K562 (cell line): ENCODE measurements at regions not wholly inside any gene's neighbourhood (a gene's known extent, or its start where the extent isn't known, plus 50 kb on each side); places are given as distances from the start of the nearest gene placed in this dataset.

Experiments used
- ATAC-seq: fragments of 200-7000 bp; cut with Tn5 transposase; 3 replicates; pipeline ENCODE4 v1.9.1; 2020; ENCODE audit warnings: moderate library complexity
- BruUV-seq: library from RNA; stranded (reverse); fragments of 400-500 nt; replicated peaks from 2 replicates; lab custom pipeline; 2021; lab: Mats Ljungman, UMichigan
- CTCF ChIA-PET: fragments of 300-600 bp; formaldehyde crosslinking; extraction: SDS; loops from one replicate; lab custom pipeline; 2021; ENCODE audit warnings: low intra/inter-chr PET ratio; lab: Yijun Ruan, JAX
- POLR2A ChIA-PET: fragments of 300-600, 350-650 bp; sonication (Branson Sonifier 250); formaldehyde crosslinking; extraction: SDS; loops from one replicate; lab custom pipeline; 2021; ENCODE audit warnings: antibody characterized with exemption, inconsistent platforms; lab: Yijun Ruan, JAX
- DNase-seq, 4 experiments: peaks; one replicate each; pipeline versions ENCODE4 v3.0.0 to v3.0.0-alpha.2; 2011 to 2018; ENCODE audit warnings: low spot score in 3 of 4, mixed read lengths in 3 of 4; ENCODE audit errors: extremely low read depth in 1 of 4
- FAIRE-seq: peaks from 2 replicates; lab custom pipeline; 2011; peaks lifted over from hg19 to GRCh38; lab: Jason Lieb, UNC
- H2AFZ ChIP-seq: 2 replicates; pipeline ENCODE4 v1.6.0; 2011; ENCODE audit warnings: low read depth, low read length, control low read depth, inconsistent platforms
- H3K27ac ChIP-seq: fragments of 200-600 bp; 3 replicates; pipeline ENCODE4 v1.8.0; 2011; ENCODE audit warnings: low read depth, mild to moderate bottlenecking, control low read depth, inconsistent platforms, low read length, moderate library complexity, mixed read lengths; ENCODE audit errors: extremely low read depth
- H3K27me3 ChIP-seq, 2 experiments: fragments of 300-600 bp in 1 of 2; 2 replicates in 1 of 2; 3 replicates in 1 of 2; pipeline versions ENCODE4 v1.6.0 to v1.8.0; 2011; ENCODE audit warnings: inconsistent platforms in 2 of 2, low read length in 2 of 2, mild to moderate bottlenecking in 1 of 2, mixed read lengths in 1 of 2, moderate library complexity in 1 of 2; ENCODE audit not compliant: control insufficient read depth in 2 of 2, insufficient read depth in 2 of 2
- H3K36me3 ChIP-seq: fragments of 300-600 bp; 3 replicates; pipeline ENCODE4 v1.8.0; 2011; ENCODE audit warnings: mild to moderate bottlenecking, low read length, inconsistent platforms; ENCODE audit not compliant: control insufficient read depth, insufficient read depth
- H3K4me1 ChIP-seq, 2 experiments: fragments of 200-600 bp in 1 of 2; replicated peaks in 1 of 2; 2 replicates in 1 of 2; 3 replicates in 1 of 2; pipeline versions ENCODE4 v1.5.1 to v1.8.0; 2011; ENCODE audit warnings: inconsistent platforms in 2 of 2, low read length in 2 of 2, mild to moderate bottlenecking in 1 of 2, mixed read lengths in 1 of 2, moderate library complexity in 1 of 2; ENCODE audit not compliant: control insufficient read depth in 2 of 2, insufficient read depth in 2 of 2
- H3K4me2 ChIP-seq: 2 replicates; pipeline ENCODE4 v1.6.1; 2011; ENCODE audit warnings: low read length, control low read depth, inconsistent platforms, mixed read lengths; ENCODE audit not compliant: insufficient read depth
- H3K4me3 ChIP-seq: fragments of 200-600 bp; sonication (generic), shearing (Covaris generic); 2 replicates; pipeline ENCODE4 v1.5.1; 2016; ENCODE audit warnings: control low read depth, inconsistent platforms
- H3K79me2 ChIP-seq: fragments of 200-600 bp; 3 replicates; pipeline ENCODE4 v1.8.0; 2011; ENCODE audit warnings: low read length, inconsistent platforms; ENCODE audit not compliant: control insufficient read depth, insufficient read depth
- H3K9ac ChIP-seq, 2 experiments: 2 replicates each; pipeline versions ENCODE4 v1.6.0 to v1.6.1; 2011; ENCODE audit warnings: low read depth in 2 of 2, low read length in 2 of 2, control low read depth in 1 of 2, inconsistent platforms in 1 of 2, mild to moderate bottlenecking in 1 of 2, mixed read lengths in 1 of 2; ENCODE audit not compliant: insufficient read depth in 1 of 2
- H3K9me1 ChIP-seq: one replicate; pipeline ENCODE4 v1.6.0; 2011; ENCODE audit warnings: inconsistent platforms, mild to moderate bottlenecking, low read length, moderate library complexity; ENCODE audit not compliant: control insufficient read depth, insufficient read depth
- H3K9me3 ChIP-seq: replicated peaks from 2 replicates; pipeline ENCODE4 v1.5.1; 2011; ENCODE audit warnings: low read depth, low read length, inconsistent platforms; ENCODE audit not compliant: control insufficient read depth, insufficient read depth
- H4K20me1 ChIP-seq: replicated peaks from 2 replicates; pipeline ENCODE4 v1.6.1; 2011; ENCODE audit warnings: low read length, inconsistent platforms, mixed read lengths; ENCODE audit not compliant: control insufficient read depth, insufficient read depth
- BHLHE40 ChIP-seq: IDR thresholded peaks from 2 replicates; pipeline ENCODE4 v1.6.1; 2011; ENCODE audit warnings: low read length, improper control_type of control experiment
- CCNT2 ChIP-seq: IDR thresholded peaks from 2 replicates; pipeline ENCODE4 v1.6.1; 2011; ENCODE audit warnings: borderline replicate concordance, low read depth, mild to moderate bottlenecking, moderate library complexity, mixed read lengths, low read length; ENCODE audit not compliant: insufficient read length; ENCODE audit errors: extremely low read depth
- ETV5 ChIP-seq: sonication (generic); formaldehyde crosslinking; IDR thresholded peaks from 2 replicates; pipeline ENCODE4 v1.4.0; 2020; ENCODE audit warnings: low read depth, mild to moderate bottlenecking, missing genetic modification reagents
- MTA3 ChIP-seq: fragments of 450-650 bp; formaldehyde crosslinking; IDR thresholded peaks from 2 replicates; pipeline ENCODE4 v1.6.1; 2017; ENCODE audit warnings: mild to moderate bottlenecking, borderline replicate concordance
- NBN ChIP-seq: fragments of 450-650 bp; IDR thresholded peaks from 2 replicates; pipeline ENCODE4 v1.6.1; 2016; ENCODE audit warnings: low read depth, mild to moderate bottlenecking
- POLR2A ChIP-seq: fragments of 450-650 bp; conservative IDR thresholded peaks from 2 replicates; pipeline ENCODE4 v1.6.1; 2016
- RHOXF2B ChIP-seq: fragments of 250-450 bp; sonication (Bioruptor Pico); conservative IDR thresholded peaks from 2 replicates; pipeline ENCODE4 v1.5.1; 2021
- SMAD4 ChIP-seq: fragments of 250-450 bp; sonication (Bioruptor Pico); conservative IDR thresholded peaks from 2 replicates; pipeline ENCODE4 v1.8.0; 2021; ENCODE audit warnings: inconsistent platforms, mild to moderate bottlenecking, moderate library complexity
- TAL1 ChIP-seq: fragments of 450-650 bp; IDR thresholded peaks from 2 replicates; pipeline ENCODE4 v1.6.1; 2016; ENCODE audit warnings: mild to moderate bottlenecking
- TCF7L2 ChIP-seq: fragments of 150-350 bp; IDR thresholded peaks from 2 replicates; pipeline ENCODE4 v1.6.1; 2016; ENCODE audit warnings: low read depth, mild to moderate bottlenecking, low read length, moderate library complexity
- TEAD2 ChIP-seq: fragments of 450-650 bp; IDR thresholded peaks from 2 replicates; pipeline ENCODE4 v1.6.1; 2016; ENCODE audit warnings: missing genetic modification characterization, control low read depth, missing compliant biosample characterization
- ZBTB17 ChIP-seq: fragments of 450-650 bp; formaldehyde crosslinking; IDR thresholded peaks from 2 replicates; pipeline ENCODE4 v1.4.0; 2020; ENCODE audit warnings: mild to moderate bottlenecking
- ZBTB8A ChIP-seq: fragments of 450-650 bp; IDR thresholded peaks from 2 replicates; pipeline ENCODE4 v1.6.1; 2018; ENCODE audit warnings: mild to moderate bottlenecking, moderate library complexity; ENCODE audit not compliant: partially characterized antibody
- ZNF311 ChIP-seq: fragments of 250-450 bp; sonication (Bioruptor Pico); IDR thresholded peaks from 2 replicates; pipeline ENCODE4 v1.4.0; 2020; ENCODE audit warnings: mild to moderate bottlenecking, moderate library complexity
- ZNF444 ChIP-seq: fragments of 250-450 bp; sonication (Bioruptor Pico); IDR thresholded peaks from 2 replicates; pipeline ENCODE4 v1.4.0; 2020; ENCODE audit warnings: mild to moderate bottlenecking, moderate library complexity
- ZNF586 ChIP-seq: fragments of 450-650 bp; formaldehyde crosslinking; conservative IDR thresholded peaks from 2 replicates; pipeline ENCODE4 v1.4.0; 2020; ENCODE audit warnings: mild to moderate bottlenecking, moderate library complexity
- WGBS: fragments of 100-300 bp; shearing (Covaris generic); methylation state at CpG from one replicate; pipeline ENCODE4 v1.1.6; 2016; ENCODE audit warnings: low coverage, mixed read lengths; ENCODE audit not compliant: insufficient coverage; ENCODE audit errors: missing lambda C conversion rate; 5-methylcytosine and 5-hydroxymethylcytosine counted together
- in situ Hi-C: fragments of 300-500 bp; cut with MboI; formaldehyde crosslinking; loops from 4 replicates; pipeline ENCODE4 v1.15.0; 2018; ENCODE audit warnings: inconsistent platforms, mixed read lengths
- intact Hi-C: fragments of 100-400 bp; cut with micrococcal nuclease; formaldehyde crosslinking; loops from 2 replicates; pipeline ENCODE4 v1.14.2; 2022
- TF ChIP-seq, protein P1 (sequence below), 2 experiments: fragments of 450-650 bp; IDR thresholded peaks; 2 replicates each; pipeline ENCODE4 v1.6.1; 2018; ENCODE audit warnings: mild to moderate bottlenecking in 2 of 2, low read depth in 1 of 2; ENCODE audit not compliant: partially characterized antibody in 2 of 2
- TF ChIP-seq, protein P2 (sequence below): IDR thresholded peaks from 2 replicates; pipeline ENCODE4 v1.6.1; 2011; ENCODE audit not compliant: insufficient read length; ENCODE audit errors: extremely low read depth
- TF ChIP-seq, protein P3 (sequence below), 2 experiments: IDR thresholded peaks; 2 replicates each; pipeline ENCODE4 v1.6.1; 2011; ENCODE audit warnings: borderline replicate concordance in 1 of 2, control low read depth in 1 of 2, low read depth in 1 of 2, low read length in 1 of 2, mild to moderate bottlenecking in 1 of 2, mixed read lengths in 1 of 2, moderate library complexity in 1 of 2; ENCODE audit not compliant: insufficient read depth in 1 of 2, insufficient read length in 1 of 2, poor library complexity in 1 of 2, severe bottlenecking in 1 of 2; ENCODE audit errors: extremely low read depth in 1 of 2

- 0% methylated on average over 1 of the region's 1 CpG for WGBS
Measured at GRCh38 chr13:65416784-65417183, 1813.4 kb downstream of the PCDH9 start.

More at GRCh38 chr13:65416784-65417183, 1813.4 kb downstream of the PCDH9 start:
- H3K4me1 ChIP-seq, result no peaks in the 10 kb centered on the region
- FAIRE-seq (no peak), ATAC-seq (no peak), DNase-seq (no peak)
- CTCF ChIA-PET, result no interaction called here
- H3K27me3 ChIP-seq, result no peaks in the 10 kb centered on the region
- H3K9ac ChIP-seq, result no peak overlapping the region
- H3K36me3 ChIP-seq, result no peaks in the 10 kb centered on the region
- H3K79me2 ChIP-seq, result no peaks in the 10 kb centered on the region
- H3K4me3 ChIP-seq, result no peak overlapping the region
- no TSS peak for BruUV-seq
- H3K9me3 ChIP-seq, result no peaks in the 10 kb centered on the region; the same call in 1 of the 2 replicates
- in situ Hi-C loops, result no loop called here
- intact Hi-C loops, result no loop called here
- no peak overlapping the region for H3K4me2 ChIP-seq
- no peaks in the 10 kb centered on the region for H3K9me1 ChIP-seq
- no peak overlapping the region for H2AFZ ChIP-seq
- H3K27ac ChIP-seq, result no peak overlapping the region
- POLR2A ChIA-PET, result no interaction called here
- no peaks in the 10 kb centered on the region for H4K20me1 ChIP-seq
- TF ChIP-seq NBN (no peak), ZNF444 (CRISPR knock-in tag) (no peak), ZBTB17 (CRISPR knock-in tag) (no peak), ZBTB8A (no peak), MTA3 (no peak), BHLHE40 (no peak), TAL1 (no peak), TEAD2 (tag) (no peak), SMAD4 (CRISPR knock-in tag) (no peak), POLR2A (no peak), CCNT2 (no peak), ETV5 (no peak), TCF7L2 (no peak), RHOXF2B (no peak), ZNF311 (CRISPR knock-in tag) (no peak), ZNF586 (no peak)
- TF ChIP-seq, protein P1, sequence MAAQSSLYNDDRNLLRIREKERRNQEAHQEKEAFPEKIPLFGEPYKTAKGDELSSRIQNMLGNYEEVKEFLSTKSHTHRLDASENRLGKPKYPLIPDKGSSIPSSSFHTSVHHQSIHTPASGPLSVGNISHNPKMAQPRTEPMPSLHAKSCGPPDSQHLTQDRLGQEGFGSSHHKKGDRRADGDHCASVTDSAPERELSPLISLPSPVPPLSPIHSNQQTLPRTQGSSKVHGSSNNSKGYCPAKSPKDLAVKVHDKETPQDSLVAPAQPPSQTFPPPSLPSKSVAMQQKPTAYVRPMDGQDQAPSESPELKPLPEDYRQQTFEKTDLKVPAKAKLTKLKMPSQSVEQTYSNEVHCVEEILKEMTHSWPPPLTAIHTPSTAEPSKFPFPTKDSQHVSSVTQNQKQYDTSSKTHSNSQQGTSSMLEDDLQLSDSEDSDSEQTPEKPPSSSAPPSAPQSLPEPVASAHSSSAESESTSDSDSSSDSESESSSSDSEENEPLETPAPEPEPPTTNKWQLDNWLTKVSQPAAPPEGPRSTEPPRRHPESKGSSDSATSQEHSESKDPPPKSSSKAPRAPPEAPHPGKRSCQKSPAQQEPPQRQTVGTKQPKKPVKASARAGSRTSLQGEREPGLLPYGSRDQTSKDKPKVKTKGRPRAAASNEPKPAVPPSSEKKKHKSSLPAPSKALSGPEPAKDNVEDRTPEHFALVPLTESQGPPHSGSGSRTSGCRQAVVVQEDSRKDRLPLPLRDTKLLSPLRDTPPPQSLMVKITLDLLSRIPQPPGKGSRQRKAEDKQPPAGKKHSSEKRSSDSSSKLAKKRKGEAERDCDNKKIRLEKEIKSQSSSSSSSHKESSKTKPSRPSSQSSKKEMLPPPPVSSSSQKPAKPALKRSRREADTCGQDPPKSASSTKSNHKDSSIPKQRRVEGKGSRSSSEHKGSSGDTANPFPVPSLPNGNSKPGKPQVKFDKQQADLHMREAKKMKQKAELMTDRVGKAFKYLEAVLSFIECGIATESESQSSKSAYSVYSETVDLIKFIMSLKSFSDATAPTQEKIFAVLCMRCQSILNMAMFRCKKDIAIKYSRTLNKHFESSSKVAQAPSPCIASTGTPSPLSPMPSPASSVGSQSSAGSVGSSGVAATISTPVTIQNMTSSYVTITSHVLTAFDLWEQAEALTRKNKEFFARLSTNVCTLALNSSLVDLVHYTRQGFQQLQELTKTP (IDR thresholded peaks at IDR 0.05; ENCODE audit: low read depth in 1 of 2, partially characterized antibody in 2 of 2), result no peak
- TF ChIP-seq, protein P2, sequence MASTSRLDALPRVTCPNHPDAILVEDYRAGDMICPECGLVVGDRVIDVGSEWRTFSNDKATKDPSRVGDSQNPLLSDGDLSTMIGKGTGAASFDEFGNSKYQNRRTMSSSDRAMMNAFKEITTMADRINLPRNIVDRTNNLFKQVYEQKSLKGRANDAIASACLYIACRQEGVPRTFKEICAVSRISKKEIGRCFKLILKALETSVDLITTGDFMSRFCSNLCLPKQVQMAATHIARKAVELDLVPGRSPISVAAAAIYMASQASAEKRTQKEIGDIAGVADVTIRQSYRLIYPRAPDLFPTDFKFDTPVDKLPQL, result no peak
- TF ChIP-seq, protein P3, sequence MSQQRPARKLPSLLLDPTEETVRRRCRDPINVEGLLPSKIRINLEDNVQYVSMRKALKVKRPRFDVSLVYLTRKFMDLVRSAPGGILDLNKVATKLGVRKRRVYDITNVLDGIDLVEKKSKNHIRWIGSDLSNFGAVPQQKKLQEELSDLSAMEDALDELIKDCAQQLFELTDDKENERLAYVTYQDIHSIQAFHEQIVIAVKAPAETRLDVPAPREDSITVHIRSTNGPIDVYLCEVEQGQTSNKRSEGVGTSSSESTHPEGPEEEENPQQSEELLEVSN (IDR thresholded peaks at IDR 0.05; ENCODE audit: borderline replicate concordance in 1 of 2, extremely low read depth in 1 of 2, insufficient read depth in 1 of 2, insufficient read length in 1 of 2, low read depth in 1 of 2, low read length in 1 of 2, poor library complexity in 1 of 2, severe bottlenecking in 1 of 2), result no peak
